ENCODE measurements at regions not wholly inside any gene's neighbourhood (a gene's known extent, or its start where the extent isn't known, plus 50 kb on each side); places are given as distances from the start of the nearest gene placed in this dataset.

DNA sequence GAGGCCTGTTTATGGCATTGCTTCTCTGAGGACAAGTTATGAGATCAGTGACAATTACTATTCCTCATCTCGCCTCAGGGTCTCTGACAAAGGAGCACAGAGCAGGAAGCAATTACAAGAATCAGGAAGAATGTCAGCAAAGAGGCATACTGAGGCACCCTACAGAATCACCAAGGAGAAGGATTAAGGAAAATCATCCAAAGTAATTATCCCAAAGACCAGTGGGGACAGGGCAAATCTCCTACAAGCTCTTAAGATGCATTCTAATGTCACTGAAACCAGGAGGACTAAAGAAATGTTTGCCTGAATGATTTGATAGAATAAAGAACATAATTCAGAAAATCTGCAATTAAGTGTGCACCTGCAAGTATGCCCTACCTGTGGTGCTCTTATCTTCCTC is 206.2 kb downstream of the RCHY1 start:
- Mint-ChIP-seq H3K27me3 (peaks cover 24% of the 10 kb centered on the region), H3K4me3 (no peak overlapping the region), H3K4me1 (no peaks in the 10 kb centered on the region), H3K9me3 (ENCODE audit: insufficient read depth) (peaks cover 4% of the 10 kb centered on the region), H3K27ac (no peak overlapping the region)
- Histone ChIP-seq H3K4me2 (replicated peaks; ENCODE audit: low read depth, low read length, poor library complexity, severe bottlenecking) (no peak overlapping the region), H3K79me2 (ENCODE audit: control insufficient read depth, insufficient read depth, low read length) (no peaks in the 10 kb centered on the region), H3K4me3 (ENCODE audit: control extremely low read depth in 1 of 5, extremely low read depth in 1 of 5, insufficient read depth in 1 of 5, low read depth in 2 of 5, low read length in 4 of 5) (no peak overlapping the region), H3K4me1 (ENCODE audit: control insufficient read depth in 2 of 2, insufficient read depth in 2 of 2, low read length in 2 of 2) (no peaks in the 10 kb centered on the region), H4K20me1 (ENCODE audit: control insufficient read depth, insufficient read depth, low read length, poor library complexity, severe bottlenecking) (no peaks in the 10 kb centered on the region), H3K9me3 (ENCODE audit: control extremely low read depth in 1 of 3, control insufficient read depth in 2 of 3, insufficient read depth in 1 of 3, low read length in 2 of 3) (peaks cover 0 to 8% (median 0%) of the 10 kb centered on the region in 3 donors), H3K9ac (ENCODE audit: low read length) (no peak overlapping the region), H3K27me3 (replicated peaks in 1 of 4; ENCODE audit: control extremely low read depth in 1 of 4, control insufficient read depth in 3 of 4, insufficient read depth in 4 of 4, low read length in 3 of 4) (peaks cover 0 to 4% (median 1%) of the 10 kb centered on the region in 4 experiments), H2AFZ (ENCODE audit: insufficient read depth, low read depth, low read length, poor library complexity, severe bottlenecking) (no peak overlapping the region), H3K27ac (ENCODE audit: low read length in 2 of 2) (no peak overlapping the region), H3K36me3 (replicated peaks in 1 of 2; ENCODE audit: control extremely low read depth in 1 of 2, control insufficient read depth in 1 of 2, extremely low read depth in 1 of 2, insufficient read depth in 2 of 2, low read length in 1 of 2) (no peaks in the 10 kb centered on the region)
- no peak for TF ChIP-seq CTCF (IDR thresholded peaks at IDR 0.05)
- no peak for TF ChIP-seq EZH2 (IDR thresholded peaks at IDR 0.05; ENCODE audit: borderline replicate concordance, insufficient read depth, low read depth, low read length, poor library complexity, severe bottlenecking)
- POLR2A ChIA-PET = no interaction called here
- CTCF ChIA-PET = no interaction called here
- no CpG with 5 or more reads among the region's 1 CpG for WGBS (ENCODE audit: insufficient coverage)
- intact Hi-C loops (cut with micrococcal nuclease) = no loop called here
- DNase-seq (no peak), ATAC-seq (ENCODE audit: low read depth) (no peak)

GRCh38 chr4:75306506-75306905 is 207.7 kb downstream of the RCHY1 start:
- H2AFZ ChIP-seq (ENCODE audit: insufficient read depth, low read depth, low read length, poor library complexity, severe bottlenecking) = no peak overlapping the region
- intact Hi-C loops (cut with micrococcal nuclease) = no loop called here
- CTCF ChIA-PET = no interaction called here
- H3K9me3 ChIP-seq (ENCODE audit: control extremely low read depth in 1 of 3, control insufficient read depth in 2 of 3, insufficient read depth in 1 of 3, low read length in 2 of 3) = peaks cover 0 to 8% (median 0%) of the 10 kb centered on the region in 3 donors
- TF ChIP-seq EZH2 (IDR thresholded peaks at IDR 0.05; ENCODE audit: borderline replicate concordance, insufficient read depth, low read depth, low read length, poor library complexity, severe bottlenecking) (no peak), CTCF (IDR thresholded peaks at IDR 0.05) (no peak)
- H3K79me2 ChIP-seq (ENCODE audit: control insufficient read depth, insufficient read depth, low read length) = no peaks in the 10 kb centered on the region
- peaks cover 0 to 2% (median 0%) of the 10 kb centered on the region in 4 experiments for H3K27me3 ChIP-seq (replicated peaks in 1 of 4; ENCODE audit: control extremely low read depth in 1 of 4, control insufficient read depth in 3 of 4, insufficient read depth in 4 of 4, low read length in 3 of 4)
- no peak overlapping the region for H3K4me3 ChIP-seq (ENCODE audit: control extremely low read depth in 1 of 5, extremely low read depth in 1 of 5, insufficient read depth in 1 of 5, low read depth in 2 of 5, low read length in 4 of 5)
- WGBS (ENCODE audit: insufficient coverage) = 80% methylated on average over 1 of the region's 3 CpGs
- Mint-ChIP-seq H3K4me1 (no peaks in the 10 kb centered on the region), H3K27ac (no peak overlapping the region), H3K4me3 (no peak overlapping the region), H3K27me3 (peaks cover 18% of the 10 kb centered on the region), H3K9me3 (ENCODE audit: insufficient read depth) (peaks cover 4% of the 10 kb centered on the region)
- no peaks in the 10 kb centered on the region for H3K4me1 ChIP-seq (ENCODE audit: control insufficient read depth in 2 of 2, insufficient read depth in 2 of 2, low read length in 2 of 2)
- POLR2A ChIA-PET = no interaction called here
- H3K27ac ChIP-seq (ENCODE audit: low read length in 2 of 2) = no peak overlapping the region
- no peak for DNase-seq
- H3K36me3 ChIP-seq (replicated peaks in 1 of 2; ENCODE audit: control extremely low read depth in 1 of 2, control insufficient read depth in 1 of 2, extremely low read depth in 1 of 2, insufficient read depth in 2 of 2, low read length in 1 of 2) = no peaks in the 10 kb centered on the region
- no peak for ATAC-seq (ENCODE audit: low read depth)
- H3K4me2 ChIP-seq (replicated peaks; ENCODE audit: low read depth, low read length, poor library complexity, severe bottlenecking) = no peak overlapping the region
- H4K20me1 ChIP-seq (ENCODE audit: control insufficient read depth, insufficient read depth, low read length, poor library complexity, severe bottlenecking) = no peaks in the 10 kb centered on the region
- H3K9ac ChIP-seq (ENCODE audit: low read length) = no peak overlapping the region
